ENCODE measurements at regions not wholly inside any gene's neighbourhood (a gene's known extent, or its start where the extent isn't known, plus 50 kb on each side); places are given as distances from the start of the nearest gene placed in this dataset.

- TF ChIP-seq CTCF (conservative IDR thresholded peaks at IDR 0.05): peak; percentile 96
- Mint-ChIP-seq H3K4me3 (no peak overlapping the region), H3K9me3 (peaks cover 5% of the 10 kb centered on the region), H3K27ac (ENCODE audit: unreplicated experiment) (no peak overlapping the region), H3K27me3 (ENCODE audit: low read depth) (no peaks in the 10 kb centered on the region), H3K4me1 (peaks cover 15% of the 10 kb centered on the region), H3K36me3 (ENCODE audit: low read depth) (no peaks in the 10 kb centered on the region)
- peak; percentile 62 for DNase-seq (ENCODE audit: low read depth, low spot score)
Observed at GRCh38 chr12:91355150-91356006, 172.8 kb upstream of the DCN start.

- TF ChIP-seq CTCF (conservative IDR thresholded peaks at IDR 0.05): no peak
- H3K4me3 Mint-ChIP-seq: no peak overlapping the region
- H3K36me3 Mint-ChIP-seq (ENCODE audit: low read depth): no peaks in the 10 kb centered on the region
- H3K27me3 Mint-ChIP-seq (ENCODE audit: low read depth): no peaks in the 10 kb centered on the region
- DNase-seq (ENCODE audit: low read depth, low spot score): no peak
- peaks cover 15% of the 10 kb centered on the region for H3K4me1 Mint-ChIP-seq
- no peak overlapping the region for H3K27ac Mint-ChIP-seq (ENCODE audit: unreplicated experiment)
- H3K9me3 Mint-ChIP-seq: peaks cover 5% of the 10 kb centered on the region
Observed at GRCh38 chr12:91353266-91353665, 170.6 kb upstream of the DCN start.

GRCh38 chr12:91349476-91349875, 166.9 kb upstream of the DCN start:
- Mint-ChIP-seq H3K9me3 (peaks cover 8% of the 10 kb centered on the region), H3K27ac (ENCODE audit: unreplicated experiment) (no peak overlapping the region), H3K4me3 (no peak overlapping the region), H3K4me1 (no peaks in the 10 kb centered on the region), H3K27me3 (ENCODE audit: low read depth) (no peaks in the 10 kb centered on the region), H3K36me3 (ENCODE audit: low read depth) (no peaks in the 10 kb centered on the region)
- no peak for DNase-seq (ENCODE audit: low read depth, low spot score)
- TF ChIP-seq CTCF (conservative IDR thresholded peaks at IDR 0.05): no peak

- Mint-ChIP-seq H3K36me3 (ENCODE audit: low read depth) (no peaks in the 10 kb centered on the region), H3K4me3 (no peak overlapping the region), H3K4me1 (no peaks in the 10 kb centered on the region), H3K27ac (ENCODE audit: unreplicated experiment) (no peak overlapping the region), H3K9me3 (peaks cover 8% of the 10 kb centered on the region), H3K27me3 (ENCODE audit: low read depth) (no peaks in the 10 kb centered on the region)
- no peak for DNase-seq (ENCODE audit: low read depth, low spot score)
- TF ChIP-seq CTCF (conservative IDR thresholded peaks at IDR 0.05): no peak
Observed at GRCh38 chr12:91347481-91348214, 165.0 kb upstream of the DCN start.

- H3K4me3 Mint-ChIP-seq: no peak overlapping the region
- H3K9me3 Mint-ChIP-seq: peaks cover 7% of the 10 kb centered on the region
- H3K4me1 Mint-ChIP-seq: no peaks in the 10 kb centered on the region
- H3K27ac Mint-ChIP-seq (ENCODE audit: unreplicated experiment): no peak overlapping the region
- no peaks in the 10 kb centered on the region for H3K36me3 Mint-ChIP-seq (ENCODE audit: low read depth)
- H3K27me3 Mint-ChIP-seq (ENCODE audit: low read depth): no peaks in the 10 kb centered on the region
- TF ChIP-seq CTCF (conservative IDR thresholded peaks at IDR 0.05): no peak
- DNase-seq (ENCODE audit: low read depth, low spot score): no peak
Observed at GRCh38 chr12:91346827-91347226, 164.2 kb upstream of the DCN start.
